ENCODE measurements at regions not wholly inside any gene's neighbourhood (a gene's known extent, or its start where the extent isn't known, plus 50 kb on each side); places are given as distances from the start of the nearest gene placed in this dataset.

DNA sequence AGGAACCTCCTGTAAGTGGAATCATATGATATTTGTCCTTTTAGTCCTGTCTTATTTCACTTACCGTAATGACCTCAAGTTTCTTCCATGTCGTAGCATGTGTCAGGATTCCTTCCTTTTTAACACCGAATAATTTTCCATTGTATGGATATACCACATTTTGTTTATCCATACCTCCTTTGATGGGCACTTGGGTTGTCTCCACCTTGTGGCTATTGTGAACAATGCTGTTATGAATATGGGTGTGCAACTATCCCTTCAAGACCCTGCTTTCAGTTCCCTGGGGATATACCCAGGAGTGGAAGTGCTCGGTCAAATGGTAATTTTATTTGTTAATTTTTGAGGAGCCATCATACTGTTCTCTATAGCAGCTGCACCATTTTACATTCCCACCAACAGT is 244.9 kb upstream of the BLID start:
- H3K27me3 Mint-ChIP-seq (ENCODE audit: low read depth): no peaks in the 10 kb centered on the region
- H3K4me1 Mint-ChIP-seq (ENCODE audit: low read depth): no peaks in the 10 kb centered on the region
- DNase-seq (no peak), ATAC-seq (replicated peaks in 1 of 2) (no peak)
- H3K36me3 Mint-ChIP-seq (ENCODE audit: insufficient read depth in 2 of 2): no peaks in the 10 kb centered on the region
- H3K27ac Mint-ChIP-seq: no peak overlapping the region
- H3K9me3 Mint-ChIP-seq: peaks cover 0 to 2% of the 10 kb centered on the region in 2 donors
- H3K4me3 Mint-ChIP-seq: no peak overlapping the region

DNA sequence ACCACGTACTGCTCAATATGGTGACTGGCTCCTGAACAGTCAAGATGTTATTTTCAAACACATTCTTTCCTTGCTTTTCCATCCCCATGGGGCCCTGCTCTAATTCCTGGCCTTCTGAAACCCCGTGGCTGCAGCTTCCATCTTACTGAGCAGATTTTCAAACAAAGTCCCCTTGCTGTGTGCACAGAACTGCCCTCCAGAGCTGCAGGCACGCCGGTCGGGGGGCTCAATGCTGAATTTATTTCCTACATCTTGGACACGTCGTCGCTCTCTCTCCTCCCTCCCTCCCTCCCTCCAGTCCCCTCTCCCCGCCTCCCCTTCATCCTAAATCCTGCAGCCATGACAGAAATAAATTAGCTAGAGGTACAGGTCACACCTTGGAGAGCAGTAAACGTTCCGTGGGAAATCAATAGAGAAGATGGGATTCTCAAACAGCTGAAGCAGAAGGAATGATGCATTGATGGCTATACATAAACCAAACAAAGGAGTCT is 243.1 kb upstream of the BLID start:
- Mint-ChIP-seq H3K36me3 (ENCODE audit: insufficient read depth in 2 of 2) (no peaks in the 10 kb centered on the region), H3K4me1 (ENCODE audit: low read depth) (no peaks in the 10 kb centered on the region), H3K4me3 (no peak overlapping the region), H3K27me3 (ENCODE audit: low read depth) (no peaks in the 10 kb centered on the region), H3K27ac (no peak overlapping the region), H3K9me3 (peaks cover 2 to 7% of the 10 kb centered on the region in 2 donors)
- no peak for DNase-seq
- no peak for ATAC-seq (replicated peaks in 1 of 2)

DNA sequence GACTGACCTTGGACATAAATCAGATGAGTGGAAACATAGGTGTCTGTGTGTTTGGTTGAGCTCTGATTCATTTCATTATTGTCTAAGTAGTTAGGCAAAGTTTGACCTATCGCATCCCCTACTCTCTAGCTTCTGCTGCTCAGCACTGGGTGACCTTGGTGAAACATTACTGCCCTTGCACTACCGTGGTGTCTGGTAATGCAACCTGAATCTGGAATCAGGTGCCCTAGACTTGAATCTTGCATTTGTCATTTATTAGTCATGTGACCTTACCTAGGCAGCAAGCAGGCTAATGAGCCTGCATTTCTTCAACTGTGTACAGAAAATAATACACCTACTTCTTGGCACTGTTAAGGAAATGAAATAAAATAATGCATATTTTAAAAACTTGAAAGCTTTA is 242.3 kb upstream of the BLID start:
- ATAC-seq (replicated peaks in 1 of 2) (no peak), DNase-seq (no peak)
- H3K27ac Mint-ChIP-seq: no peak overlapping the region
- H3K36me3 Mint-ChIP-seq (ENCODE audit: insufficient read depth in 2 of 2): no peaks in the 10 kb centered on the region
- no peaks in the 10 kb centered on the region for H3K27me3 Mint-ChIP-seq (ENCODE audit: low read depth)
- peaks cover 2 to 7% of the 10 kb centered on the region in 2 donors for H3K9me3 Mint-ChIP-seq
- no peaks in the 10 kb centered on the region for H3K4me1 Mint-ChIP-seq (ENCODE audit: low read depth)
- no peak overlapping the region for H3K4me3 Mint-ChIP-seq

GRCh38 chr11:122355968-122356367 is 240.0 kb upstream of the BLID start:
- H3K27me3 Mint-ChIP-seq (ENCODE audit: low read depth): no peaks in the 10 kb centered on the region

DNA sequence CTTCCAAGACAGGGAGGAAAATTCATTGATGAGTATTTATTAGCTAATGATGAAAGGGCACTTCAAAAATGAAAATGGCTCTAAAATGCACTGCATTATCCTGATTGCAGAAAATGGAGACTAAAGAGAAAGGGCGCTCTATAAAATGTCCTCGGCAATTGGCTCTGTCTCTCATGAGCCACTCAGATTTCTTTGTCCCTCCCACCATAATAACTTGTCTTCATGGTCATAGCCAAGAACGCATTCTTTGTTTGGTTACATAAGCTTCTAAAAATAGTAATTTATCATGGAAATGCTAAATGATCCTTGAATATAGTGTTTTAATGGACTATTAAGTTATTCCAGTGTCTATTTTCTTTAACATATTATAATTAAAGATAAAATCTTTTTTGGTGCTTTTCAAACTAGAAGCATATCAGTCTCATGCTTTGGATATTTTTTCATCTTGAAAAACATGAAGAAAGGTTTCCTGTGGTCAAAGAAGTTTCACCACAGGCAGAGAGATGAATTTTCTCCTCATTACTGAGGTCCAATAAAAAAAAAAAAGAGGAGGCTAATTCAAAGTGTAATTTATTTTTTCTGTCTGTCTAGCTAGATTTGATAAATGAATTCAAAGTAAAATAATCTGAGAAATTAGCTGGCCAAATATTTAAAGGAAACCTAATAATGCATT is 238.1 kb upstream of the BLID start:
- ATAC-seq (replicated peaks in 1 of 2): no peak
- Mint-ChIP-seq H3K4me1 (ENCODE audit: low read depth) (no peaks in the 10 kb centered on the region), H3K36me3 (ENCODE audit: insufficient read depth in 2 of 2) (no peaks in the 10 kb centered on the region), H3K4me3 (no peak overlapping the region), H3K27ac (no peak overlapping the region), H3K27me3 (ENCODE audit: low read depth) (no peaks in the 10 kb centered on the region), H3K9me3 (peaks cover 4 to 5% of the 10 kb centered on the region in 2 donors)
- DNase-seq: no peak

More at GRCh38 chr11:122355968-122356367, 240.0 kb upstream of the BLID start:
- no peaks in the 10 kb centered on the region for H3K36me3 Mint-ChIP-seq (ENCODE audit: insufficient read depth in 2 of 2)
- no peak for ATAC-seq (replicated peaks in 1 of 2)
- no peak for DNase-seq
- no peak overlapping the region for H3K27ac Mint-ChIP-seq
- H3K9me3 Mint-ChIP-seq: peaks cover 2 to 4% of the 10 kb centered on the region in 2 donors
- H3K4me3 Mint-ChIP-seq: no peak overlapping the region
- H3K4me1 Mint-ChIP-seq (ENCODE audit: low read depth): no peaks in the 10 kb centered on the region

DNA sequence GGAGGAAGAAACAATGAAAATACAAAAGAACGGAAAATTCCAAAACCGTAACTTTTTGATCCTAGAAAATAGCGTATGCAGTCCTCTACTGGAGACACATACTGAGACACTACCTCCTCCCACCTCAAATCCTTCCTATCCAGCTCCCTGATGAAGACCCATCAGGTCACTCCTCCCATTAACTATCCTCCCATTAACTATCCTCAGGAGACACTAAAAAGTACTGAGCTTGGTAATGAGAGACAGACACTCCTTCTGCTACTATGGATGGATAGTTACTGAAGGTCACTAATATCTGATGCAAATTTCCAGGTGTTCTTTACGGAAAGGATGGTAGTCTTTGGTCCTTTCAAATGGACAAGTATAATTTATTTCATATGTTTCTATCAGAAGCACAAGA is 237.5 kb upstream of the BLID start:
- DNase-seq (no peak), ATAC-seq (replicated peaks in 1 of 2) (no peak)
- Mint-ChIP-seq H3K9me3 (peaks cover 4 to 5% of the 10 kb centered on the region in 2 donors), H3K27ac (no peak overlapping the region), H3K4me1 (ENCODE audit: low read depth) (no peaks in the 10 kb centered on the region), H3K36me3 (ENCODE audit: insufficient read depth in 2 of 2) (no peaks in the 10 kb centered on the region), H3K4me3 (no peak overlapping the region), H3K27me3 (ENCODE audit: low read depth) (no peaks in the 10 kb centered on the region)

GRCh38 chr11:122348659-122349409 is 232.8 kb upstream of the BLID start:
- Mint-ChIP-seq H3K36me3 (ENCODE audit: insufficient read depth in 2 of 2) (no peaks in the 10 kb centered on the region), H3K9me3 (peaks cover 0 to 2% of the 10 kb centered on the region in 2 donors), H3K27ac (no peak overlapping the region), H3K4me3 (no peak overlapping the region), H3K27me3 (ENCODE audit: low read depth) (no peaks in the 10 kb centered on the region), H3K4me1 (ENCODE audit: low read depth) (no peaks in the 10 kb centered on the region)
- no peak for ATAC-seq (replicated peaks in 1 of 2)
- DNase-seq: no peak

GRCh38 chr11:122346006-122346405 is 230.0 kb upstream of the BLID start:
- peaks cover 0 to 5% of the 10 kb centered on the region in 2 donors for H3K9me3 Mint-ChIP-seq
- H3K4me1 Mint-ChIP-seq (ENCODE audit: low read depth): no peaks in the 10 kb centered on the region
- ATAC-seq (replicated peaks in 1 of 2) (no peak), DNase-seq (no peak)
- H3K27ac Mint-ChIP-seq: no peak overlapping the region
- H3K36me3 Mint-ChIP-seq (ENCODE audit: insufficient read depth in 2 of 2): no peaks in the 10 kb centered on the region
- H3K27me3 Mint-ChIP-seq (ENCODE audit: low read depth): no peaks in the 10 kb centered on the region
- no peak overlapping the region for H3K4me3 Mint-ChIP-seq

DNA sequence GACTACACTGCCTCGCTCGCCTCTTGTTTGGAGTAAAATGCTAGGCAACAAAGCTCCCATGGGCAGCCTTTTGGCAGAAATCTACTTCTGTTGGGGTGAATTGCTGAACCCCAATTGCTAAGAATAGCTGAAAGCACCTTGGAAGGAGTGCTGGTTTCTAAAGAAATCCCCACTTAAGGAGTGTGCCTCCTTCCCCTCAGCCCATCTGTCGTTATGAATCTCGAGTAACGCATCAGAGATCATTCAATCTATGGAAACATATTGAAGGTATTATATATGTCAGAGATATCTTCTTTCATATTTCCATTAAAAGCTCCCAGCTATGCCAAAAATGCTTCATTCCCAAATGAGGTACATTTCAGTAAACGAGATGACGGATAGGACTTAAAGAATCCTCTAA is 229.6 kb upstream of the BLID start:
- no peaks in the 10 kb centered on the region for H3K36me3 Mint-ChIP-seq (ENCODE audit: insufficient read depth in 2 of 2)
- H3K4me1 Mint-ChIP-seq (ENCODE audit: low read depth): no peaks in the 10 kb centered on the region
- no peaks in the 10 kb centered on the region for H3K27me3 Mint-ChIP-seq (ENCODE audit: low read depth)
- H3K27ac Mint-ChIP-seq: no peak overlapping the region
- no peak overlapping the region for H3K4me3 Mint-ChIP-seq
- no peak for ATAC-seq (replicated peaks in 1 of 2)
- no peak for DNase-seq
- H3K9me3 Mint-ChIP-seq: peaks cover 0 to 3% of the 10 kb centered on the region in 2 donors

- no peak for DNase-seq
- H3K4me3 Mint-ChIP-seq: no peak overlapping the region
- peaks cover 0 to 2% of the 10 kb centered on the region in 2 donors for H3K9me3 Mint-ChIP-seq
- H3K27ac Mint-ChIP-seq: no peak overlapping the region
- H3K36me3 Mint-ChIP-seq (ENCODE audit: insufficient read depth in 2 of 2): no peaks in the 10 kb centered on the region
- no peaks in the 10 kb centered on the region for H3K27me3 Mint-ChIP-seq (ENCODE audit: low read depth)
- H3K4me1 Mint-ChIP-seq (ENCODE audit: low read depth): no peaks in the 10 kb centered on the region
- ATAC-seq (replicated peaks in 1 of 2): no peak
These were observed 228.2 kb upstream of the BLID start for GRCh38 chr11:122344215-122344614.

DNA sequence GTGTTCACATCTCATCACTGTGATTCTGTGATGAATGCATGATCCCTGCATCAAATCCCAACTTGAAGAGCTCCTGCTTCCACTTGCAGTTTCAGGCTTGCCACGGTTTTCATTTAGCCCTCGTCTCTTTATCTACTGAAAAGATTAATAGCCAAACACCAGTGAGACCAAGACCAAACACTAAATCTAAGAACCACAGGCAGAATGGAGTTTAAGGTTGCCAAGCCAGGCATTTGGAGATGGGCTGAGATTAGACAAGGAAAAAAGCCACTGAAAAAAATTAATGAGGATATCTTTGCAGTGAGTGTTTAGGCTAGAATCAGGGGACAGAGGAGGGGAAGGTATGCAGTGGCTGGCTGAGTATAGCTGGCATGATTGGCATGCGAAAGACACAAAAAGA is 227.2 kb upstream of the BLID start:
- H3K4me3 Mint-ChIP-seq: no peak overlapping the region
- H3K27me3 Mint-ChIP-seq (ENCODE audit: low read depth): no peaks in the 10 kb centered on the region
- no peaks in the 10 kb centered on the region for H3K4me1 Mint-ChIP-seq (ENCODE audit: low read depth)

DNA sequence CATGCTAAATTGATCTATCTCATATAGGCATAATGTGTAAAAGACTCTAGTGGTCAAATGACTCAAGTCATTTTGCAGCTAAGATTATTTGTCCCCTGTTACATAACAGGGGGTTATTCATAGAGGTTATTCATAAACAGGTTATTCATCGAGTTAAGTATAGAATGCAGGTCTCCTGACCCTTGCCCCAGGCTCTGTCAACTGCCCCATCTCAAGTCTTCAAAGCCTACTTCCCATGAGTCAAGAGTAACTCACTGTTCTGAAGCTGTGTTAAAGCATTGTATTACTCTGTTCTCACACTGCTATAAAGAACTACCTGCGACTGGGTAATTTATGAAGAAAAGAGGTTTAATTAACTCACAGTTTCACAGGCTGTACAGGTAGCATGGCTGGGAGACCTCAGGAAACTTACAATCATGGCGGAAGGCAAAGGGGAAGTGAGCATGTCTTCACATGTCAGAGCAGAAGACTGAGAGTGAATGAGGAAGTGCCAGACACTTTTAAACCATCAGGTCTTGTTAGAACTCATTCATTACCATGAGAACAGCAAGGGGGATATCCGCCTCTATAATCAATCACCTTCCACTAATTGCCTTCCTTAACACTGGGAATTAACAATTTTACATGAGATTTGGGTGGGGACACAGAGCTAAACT is 226.2 kb upstream of the BLID start:
- Mint-ChIP-seq H3K36me3 (ENCODE audit: insufficient read depth in 2 of 2) (no peaks in the 10 kb centered on the region), H3K4me1 (ENCODE audit: low read depth) (no peaks in the 10 kb centered on the region), H3K4me3 (no peak overlapping the region), H3K27ac (no peak overlapping the region), H3K9me3 (peaks cover 0 to 4% of the 10 kb centered on the region in 2 donors), H3K27me3 (ENCODE audit: low read depth) (no peaks in the 10 kb centered on the region)
- ATAC-seq (replicated peaks in 1 of 2): no peak
- DNase-seq: no peak

More for the DNA sequence above, 227.2 kb upstream of the BLID start:
- Mint-ChIP-seq H3K9me3 (peaks cover 0 to 4% of the 10 kb centered on the region in 2 donors), H3K36me3 (ENCODE audit: insufficient read depth in 2 of 2) (no peaks in the 10 kb centered on the region), H3K27ac (no peak overlapping the region)
- no peak for ATAC-seq (replicated peaks in 1 of 2)
- DNase-seq: no peak

GRCh38 chr11:122341477-122341876 is 225.5 kb upstream of the BLID start:
- no peaks in the 10 kb centered on the region for H3K36me3 Mint-ChIP-seq (ENCODE audit: insufficient read depth in 2 of 2)
- peaks cover 0 to 4% of the 10 kb centered on the region in 2 donors for H3K9me3 Mint-ChIP-seq
- no peak for DNase-seq

More at GRCh38 chr11:122341477-122341876, 225.5 kb upstream of the BLID start:
- Mint-ChIP-seq H3K27me3 (ENCODE audit: low read depth) (peaks cover 5% of the 10 kb centered on the region), H3K4me3 (no peak overlapping the region), H3K27ac (no peak overlapping the region), H3K4me1 (ENCODE audit: low read depth) (no peaks in the 10 kb centered on the region)
- ATAC-seq (replicated peaks in 1 of 2): no peak

Data from activated T-cell treated with anti-CD3 and anti-CD28 coated beads, Interleukin-2, amount 50 U/mL, for 72 hours (primary cell).